NB4 (cell line): ENCODE measurements at regions not wholly inside any gene's neighbourhood (a gene's known extent, or its start where the extent isn't known, plus 50 kb on each side); places are given as distances from the start of the nearest gene placed in this dataset.

ENCODE experiments used
- CTCF ChIP-seq: IDR thresholded peaks from one replicate; pipeline ENCODE4 v1.5.1; 2012; ENCODE audit warnings: low read depth, low read length
- MAX ChIP-seq: IDR thresholded peaks from 2 replicates; pipeline ENCODE4 v1.6.1; 2011; ENCODE audit warnings: low read depth, low read length
- POLR2A ChIP-seq: IDR thresholded peaks from 2 replicates; pipeline ENCODE4 v1.6.1; 2011; ENCODE audit warnings: mild to moderate bottlenecking; ENCODE audit not compliant: insufficient read length; ENCODE audit errors: extremely low read depth

GRCh38 chr7:118418433-118418832, 193.9 kb downstream of the ANKRD7 start:
- TF ChIP-seq CTCF (no peak), MAX (no peak), POLR2A (no peak)
